ENCODE measurements at regions not wholly inside any gene's neighbourhood (a gene's known extent, or its start where the extent isn't known, plus 50 kb on each side); places are given as distances from the start of the nearest gene placed in this dataset.

- DNase-seq (ENCODE audit: low spot score) = no peak
- Histone ChIP-seq H2AFZ (ENCODE audit: low read length) (no peak overlapping the region), H3K27ac (ENCODE audit: extremely low read length, insufficient read depth, low read length) (no peak overlapping the region), H3K4me1 (ENCODE audit: insufficient read depth, low read length) (no peaks in the 10 kb centered on the region), H3K27me3 (ENCODE audit: control insufficient read depth in 1 of 2, insufficient read depth in 2 of 2, low read length in 2 of 2) (no peaks in the 10 kb centered on the region), H4K20me1 (ENCODE audit: insufficient read depth, low read length) (no peaks in the 10 kb centered on the region), H3K36me3 (replicated peaks in 1 of 2; ENCODE audit: control insufficient read depth in 1 of 2, insufficient read depth in 2 of 2, low read length in 2 of 2) (no peaks in the 10 kb centered on the region), H3K9me3 (ENCODE audit: low read length) (peaks cover 9% of the 10 kb centered on the region; the same call in 1 of the 2 replicates), H3K9ac (ENCODE audit: insufficient read depth, low read depth, low read length) (no peak overlapping the region), H3K79me2 (ENCODE audit: insufficient read depth, low read length) (no peaks in the 10 kb centered on the region), H3K4me3 (replicated peaks in 1 of 3; ENCODE audit: insufficient read depth in 1 of 3, low read depth in 2 of 3, low read length in 3 of 3) (no peak overlapping the region), H3K4me2 (ENCODE audit: low read depth, low read length) (no peak overlapping the region)
- 3% methylated on average over 1 of the region's 1 CpG for whole genome bisulfite sequencing (ENCODE audit: low lambda C conversion rate)
- BruUV-seq (replicated peaks) = no TSS peak
- intact Hi-C loops (cut with micrococcal nuclease; ENCODE audit: unreplicated experiment) = no loop called here
- no peak for FAIRE-seq
- TF ChIP-seq PTBP1 (IDR thresholded peaks at IDR 0.05; ENCODE audit: low read depth, low read length, poor library complexity, severe bottlenecking) (no peak), ARID3A (IDR thresholded peaks at IDR 0.05; ENCODE audit: low read depth, low read length) (no peak), EP300 (IDR thresholded peaks at IDR 0.05; ENCODE audit: low read depth in 2 of 2, low read length in 2 of 2) (no peak), EP300 (CRISPR knock-in tag; IDR thresholded peaks at IDR 0.05; ENCODE audit: borderline replicate concordance) (no peak), ZNF331 (CRISPR knock-in tag; IDR thresholded peaks at IDR 0.05) (no peak), ZNF772 (CRISPR knock-in tag; IDR thresholded peaks at IDR 0.05) (no peak), FOXO1 (CRISPR knock-in tag; IDR thresholded peaks at IDR 0.05) (no peak), U2AF1 (optimal IDR thresholded peaks at IDR 0.05; ENCODE audit: low read depth, low read length) (no peak), ZNF607 (CRISPR knock-in tag; IDR thresholded peaks at IDR 0.05; ENCODE audit: borderline replicate concordance) (no peak), FOXK1 (CRISPR knock-in tag; IDR thresholded peaks at IDR 0.05; ENCODE audit: borderline replicate concordance, low read depth) (no peak)
- in situ Hi-C loops (cut with HindIII; ENCODE audit: extremely low pct_ligation_motif_present, low pct_unique_long_range_greater_than_20kb) = no loop called here
- CTCF ChIA-PET (ENCODE audit: low intra/inter-chr PET ratio, low total read pairs) = no interaction called here
- POLR2A ChIA-PET = no interaction called here
- no peak for ATAC-seq
Observed at GRCh38 chr18:72206814-72207213, 337.3 kb downstream of the CBLN2 start.

Measured in HepG2 (cell line).